Upper lobe of left lung (tissue), 6 donors: ENCODE measurements at regions not wholly inside any gene's neighbourhood (a gene's known extent, or its start where the extent isn't known, plus 50 kb on each side); places are given as distances from the start of the nearest gene placed in this dataset.

Experiments used
- ATAC-seq, 2 donors: fragments of 200-7000 bp; cut with Tn5 transposase; one replicate each; pipeline ENCODE4 v1.9.1; 2022; ENCODE audit warnings: mild to moderate bottlenecking in 2 of 2, moderate library complexity in 2 of 2; ENCODE audit not compliant: low FRiP score in 2 of 2
- DNase-seq, 2 donors: peaks; one replicate each; pipeline ENCODE4 v3.0.0-alpha.2; 2019 to 2020
- H3K27ac ChIP-seq, 4 donors: fragments of 200-600 bp; sonication (generic); one replicate each; pipeline ENCODE4 v1.5.1; 2016 to 2019
- H3K27me3 ChIP-seq, 4 donors: fragments of 200-600 bp; sonication (generic); one replicate each; pipeline ENCODE4 v1.5.1; 2017 to 2019
- H3K36me3 ChIP-seq, 4 donors: fragments of 200-600 bp; sonication (generic); one replicate each; pipeline ENCODE4 v1.5.1; 2016 to 2019
- H3K4me1 ChIP-seq, 4 donors: fragments of 200-600 bp; sonication (generic); one replicate each; pipeline ENCODE4 v1.5.1; 2018 to 2019
- H3K4me3 ChIP-seq, 4 donors: fragments of 200-600 bp; sonication (generic); one replicate each; pipeline ENCODE4 v1.5.1; 2017 to 2019; ENCODE audit warnings: mild to moderate bottlenecking in 2 of 4, moderate library complexity in 1 of 4
- H3K9me3 ChIP-seq, 4 donors: fragments of 200-600 bp; sonication (generic); one replicate each; pipeline ENCODE4 v1.5.1; 2018 to 2019
- CTCF ChIP-seq, 6 experiments: fragments of 450-650 bp in 4 of 6; fragments of 200-600 bp in 2 of 6; sonication (generic) in 2 of 6; IDR thresholded peaks; one replicate each; pipeline ENCODE4 v1.5.1; 2016 to 2019; ENCODE audit warnings: antibody characterized with exemption in 6 of 6
- EP300 ChIP-seq, 4 donors: sonication (generic); formaldehyde crosslinking; IDR thresholded peaks; one replicate each; pipeline ENCODE4 v1.5.1; 2017; ENCODE audit warnings: antibody characterized with exemption in 4 of 4, control low read depth in 2 of 4
- POLR2A ChIP-seq, 4 donors: fragments of 450-650 bp; IDR thresholded peaks; one replicate each; pipeline ENCODE4 v1.5.1; 2016 to 2017; ENCODE audit warnings: antibody characterized with exemption in 4 of 4, mild to moderate bottlenecking in 2 of 4
- POLR2AphosphoS5 ChIP-seq, 2 donors: sonication (generic); formaldehyde crosslinking; IDR thresholded peaks; one replicate each; pipeline ENCODE4 v1.5.1; 2017; ENCODE audit warnings: antibody characterized with exemption in 2 of 2
- WGBS, 2 donors: methylation state at CpG; one replicate each; pipeline ENCODE4 v1.1.5; 2017 to 2018; 5-methylcytosine and 5-hydroxymethylcytosine counted together
- donor health status: DM: no; HTN: no; CAD: no; lungs with moderate emphysema.
- donor health status: DM: no; HTN: yes; CAD: no; lungs with severe emphysema.

GRCh38 chr2:234219046-234219310 is 168.5 kb downstream of the SPP2 start:
- no peaks in the 10 kb centered on the region for H3K27me3 ChIP-seq
- H3K4me1 ChIP-seq: peaks cover 0 to 4% (median 0%) of the 10 kb centered on the region in 4 donors
- no peak overlapping the region for H3K4me3 ChIP-seq
- ATAC-seq (no peak), DNase-seq (no peak)
- 86 to 91% methylated on average over 4 of the region's 4 CpGs for WGBS, 2 donors
- no peak for TF ChIP-seq POLR2AphosphoS5 (IDR thresholded peaks at IDR 0.05)
- TF ChIP-seq CTCF (IDR thresholded peaks at IDR 0.05): no peak
- TF ChIP-seq EP300 (IDR thresholded peaks at IDR 0.05): no peak
- no peak for TF ChIP-seq POLR2A (IDR thresholded peaks at IDR 0.05)
- H3K27ac ChIP-seq: no peak overlapping the region
- no peaks in the 10 kb centered on the region for H3K36me3 ChIP-seq
- H3K9me3 ChIP-seq: no peaks in the 10 kb centered on the region

- TF ChIP-seq EP300 (IDR thresholded peaks at IDR 0.05) (no peak), POLR2AphosphoS5 (IDR thresholded peaks at IDR 0.05) (no peak), CTCF (IDR thresholded peaks at IDR 0.05) (no peak), POLR2A (IDR thresholded peaks at IDR 0.05) (no peak)
- Histone ChIP-seq H3K4me3 (no peak overlapping the region), H3K4me1 (peaks cover 0 to 4% (median 0%) of the 10 kb centered on the region in 4 donors), H3K9me3 (no peaks in the 10 kb centered on the region), H3K27me3 (no peaks in the 10 kb centered on the region), H3K36me3 (no peaks in the 10 kb centered on the region), H3K27ac (no peak overlapping the region)
- WGBS, 2 donors: 44 to 49% methylated on average over 11 of the region's 11 CpGs
- DNase-seq (peak in 1 of 2 donors; percentile 48), ATAC-seq (peak in 1 of 2 donors; percentile 63)
These were observed 168.0 kb downstream of the SPP2 start for GRCh38 chr2:234218266-234219045.

GRCh38 chr2:234212534-234212933 is 162.0 kb downstream of the SPP2 start:
- Histone ChIP-seq H3K27me3 (no peaks in the 10 kb centered on the region), H3K4me3 (no peak overlapping the region), H3K9me3 (no peaks in the 10 kb centered on the region), H3K27ac (no peak overlapping the region), H3K4me1 (no peaks in the 10 kb centered on the region), H3K36me3 (no peaks in the 10 kb centered on the region)
- ATAC-seq (no peak), DNase-seq (peak in 1 of 2 donors; percentile 46)
- 79 to 82% methylated on average over 8 of the region's 8 CpGs for WGBS, 2 donors
- TF ChIP-seq POLR2AphosphoS5 (IDR thresholded peaks at IDR 0.05) (no peak), CTCF (IDR thresholded peaks at IDR 0.05) (no peak), EP300 (IDR thresholded peaks at IDR 0.05) (no peak), POLR2A (IDR thresholded peaks at IDR 0.05) (no peak)

GRCh38 chr2:234211797-234212196 is 161.3 kb downstream of the SPP2 start:
- Histone ChIP-seq H3K27ac (no peak overlapping the region), H3K4me1 (no peaks in the 10 kb centered on the region), H3K36me3 (no peaks in the 10 kb centered on the region), H3K27me3 (no peaks in the 10 kb centered on the region), H3K4me3 (no peak overlapping the region), H3K9me3 (peaks cover 0 to 5% (median 0%) of the 10 kb centered on the region in 4 donors)
- TF ChIP-seq EP300 (IDR thresholded peaks at IDR 0.05) (no peak), CTCF (IDR thresholded peaks at IDR 0.05) (no peak), POLR2AphosphoS5 (IDR thresholded peaks at IDR 0.05) (no peak), POLR2A (IDR thresholded peaks at IDR 0.05) (no peak)
- DNase-seq: no peak
- WGBS, 2 donors: 36 to 44% methylated on average over 4 of the region's 4 CpGs
- no peak for ATAC-seq

- WGBS, 2 donors: 89 to 97% methylated on average over 2 of the region's 2 CpGs
These were observed 156.2 kb downstream of the SPP2 start for GRCh38 chr2:234206738-234207137.

More at GRCh38 chr2:234206738-234207137, 156.2 kb downstream of the SPP2 start:
- Histone ChIP-seq H3K36me3 (no peaks in the 10 kb centered on the region), H3K4me1 (peaks cover 0 to 5% (median 0%) of the 10 kb centered on the region in 4 donors), H3K27me3 (no peaks in the 10 kb centered on the region), H3K4me3 (no peak overlapping the region), H3K27ac (no peak overlapping the region), H3K9me3 (peaks cover 0 to 5% (median 0%) of the 10 kb centered on the region in 4 donors)
- ATAC-seq (no peak), DNase-seq (no peak)
- TF ChIP-seq EP300 (IDR thresholded peaks at IDR 0.05) (no peak), POLR2A (IDR thresholded peaks at IDR 0.05) (no peak), POLR2AphosphoS5 (IDR thresholded peaks at IDR 0.05) (no peak), CTCF (IDR thresholded peaks at IDR 0.05) (no peak)
